ENCODE measurements at regions not wholly inside any gene's neighbourhood (a gene's known extent, or its start where the extent isn't known, plus 50 kb on each side); places are given as distances from the start of the nearest gene placed in this dataset.

DNA sequence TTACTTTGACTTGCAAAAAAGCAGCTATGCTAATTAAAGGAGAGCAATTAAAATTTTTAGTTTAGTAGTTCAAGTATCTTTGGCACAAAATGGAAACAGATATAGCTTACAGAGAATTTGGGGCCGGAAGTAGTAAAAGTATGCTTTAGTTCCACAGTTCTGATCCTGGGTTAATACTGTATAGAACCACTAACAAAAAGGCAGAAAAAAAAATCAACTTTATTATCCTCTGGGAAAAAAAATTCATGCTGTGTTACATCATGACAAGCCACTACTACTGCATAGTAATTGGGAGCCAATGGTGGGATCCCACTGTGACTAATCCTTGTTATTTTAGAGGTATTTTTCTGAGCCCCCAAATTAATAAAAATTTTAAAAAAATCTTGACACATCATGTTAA lies 246.8 kb upstream of the PRDM9 start:
- no peak overlapping the region for H2BK12ac ChIP-seq (ENCODE audit: insufficient read length, low read depth, low read length)
- no peak overlapping the region for H4K8ac ChIP-seq (replicated peaks; ENCODE audit: insufficient read length, low read depth, low read length)
- no peaks in the 10 kb centered on the region for H3K4me1 ChIP-seq (ENCODE audit: insufficient read depth, low read length)
- no peak overlapping the region for H2AFZ ChIP-seq (ENCODE audit: low read length)
- no peak overlapping the region for H3K56ac ChIP-seq (ENCODE audit: insufficient read length, low read depth, low read length)
- H3T11ph ChIP-seq (ENCODE audit: low read length), result no peak overlapping the region
- no peaks in the 10 kb centered on the region for H3K9me3 Mint-ChIP-seq
- TF ChIP-seq, protein P1, sequence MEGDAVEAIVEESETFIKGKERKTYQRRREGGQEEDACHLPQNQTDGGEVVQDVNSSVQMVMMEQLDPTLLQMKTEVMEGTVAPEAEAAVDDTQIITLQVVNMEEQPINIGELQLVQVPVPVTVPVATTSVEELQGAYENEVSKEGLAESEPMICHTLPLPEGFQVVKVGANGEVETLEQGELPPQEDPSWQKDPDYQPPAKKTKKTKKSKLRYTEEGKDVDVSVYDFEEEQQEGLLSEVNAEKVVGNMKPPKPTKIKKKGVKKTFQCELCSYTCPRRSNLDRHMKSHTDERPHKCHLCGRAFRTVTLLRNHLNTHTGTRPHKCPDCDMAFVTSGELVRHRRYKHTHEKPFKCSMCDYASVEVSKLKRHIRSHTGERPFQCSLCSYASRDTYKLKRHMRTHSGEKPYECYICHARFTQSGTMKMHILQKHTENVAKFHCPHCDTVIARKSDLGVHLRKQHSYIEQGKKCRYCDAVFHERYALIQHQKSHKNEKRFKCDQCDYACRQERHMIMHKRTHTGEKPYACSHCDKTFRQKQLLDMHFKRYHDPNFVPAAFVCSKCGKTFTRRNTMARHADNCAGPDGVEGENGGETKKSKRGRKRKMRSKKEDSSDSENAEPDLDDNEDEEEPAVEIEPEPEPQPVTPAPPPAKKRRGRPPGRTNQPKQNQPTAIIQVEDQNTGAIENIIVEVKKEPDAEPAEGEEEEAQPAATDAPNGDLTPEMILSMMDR (conservative IDR thresholded peaks at IDR 0.05), result no peak
- WGBS (ENCODE audit: extremely low coverage, insufficient read length, low lambda C conversion rate), result no CpG with 5 or more reads among the region's 1 CpG
- no peak overlapping the region for H2BK5ac ChIP-seq (ENCODE audit: insufficient read length, low read length)
- H3K27ac Mint-ChIP-seq, result no peak overlapping the region
- H3K4me3 Mint-ChIP-seq, result no peak overlapping the region
- H3K36me3 Mint-ChIP-seq (ENCODE audit: insufficient read depth in 1 of 3, low read depth in 3 of 3), result no peaks in the 10 kb centered on the region
- no peak overlapping the region for H3K23ac ChIP-seq (ENCODE audit: insufficient read length, low read depth, low read length)
- H4K20me1 ChIP-seq (ENCODE audit: control insufficient read depth, insufficient read depth, insufficient read length), result no peaks in the 10 kb centered on the region
- no peak overlapping the region for H2BK120ac ChIP-seq (ENCODE audit: low read depth, low read length, poor library complexity, severe bottlenecking)
- H3K79me2 ChIP-seq (ENCODE audit: insufficient read depth, low read length), result no peaks in the 10 kb centered on the region
- no peak overlapping the region for H2BK20ac ChIP-seq (ENCODE audit: low read depth, low read length, poor library complexity, severe bottlenecking)
- H4K91ac ChIP-seq (ENCODE audit: insufficient read length, low read depth, low read length), result no peak overlapping the region
- no peak overlapping the region for H3K27ac ChIP-seq (ENCODE audit: insufficient read length, low read depth, low read length)
- H3K27me3 ChIP-seq (ENCODE audit: insufficient read depth, low read length), result no peaks in the 10 kb centered on the region
- no peak for DNase-seq
- no peak overlapping the region for H3K4me2 ChIP-seq (ENCODE audit: insufficient read depth, insufficient read length, low read length)
- H4K5ac ChIP-seq (ENCODE audit: insufficient read length, low read depth, low read length), result no peak overlapping the region
- no peaks in the 10 kb centered on the region for H3K27me3 Mint-ChIP-seq (ENCODE audit: low read depth)
- no peak overlapping the region for H3K9ac ChIP-seq (ENCODE audit: extremely low read depth, insufficient read length, low read length)
- no peak overlapping the region for H3K18ac ChIP-seq (ENCODE audit: insufficient read length, low read depth, low read length)
- H3K23me2 ChIP-seq (ENCODE audit: insufficient read length, low read depth, low read length, poor library complexity, severe bottlenecking), result no peaks in the 10 kb centered on the region
- H3K4ac ChIP-seq (ENCODE audit: low read depth, low read length), result no peak overlapping the region
- no peak overlapping the region for H3K14ac ChIP-seq (ENCODE audit: insufficient read depth, low read length)
- no peaks in the 10 kb centered on the region for H3K79me1 ChIP-seq (ENCODE audit: insufficient read depth, low read depth, low read length, poor library complexity, severe bottlenecking)
- no peak overlapping the region for H2BK15ac ChIP-seq (ENCODE audit: low read depth, low read length)
- no peak overlapping the region for H2AK5ac ChIP-seq (ENCODE audit: insufficient read length, low read length)
- H3K4me1 Mint-ChIP-seq, result no peaks in the 10 kb centered on the region
- no peaks in the 10 kb centered on the region for H3K9me3 ChIP-seq (ENCODE audit: control insufficient read depth, low read depth, low read length)

Data from H9 (cell line).